ENCODE measurements at regions not wholly inside any gene's neighbourhood (a gene's known extent, or its start where the extent isn't known, plus 50 kb on each side); places are given as distances from the start of the nearest gene placed in this dataset.

DNA sequence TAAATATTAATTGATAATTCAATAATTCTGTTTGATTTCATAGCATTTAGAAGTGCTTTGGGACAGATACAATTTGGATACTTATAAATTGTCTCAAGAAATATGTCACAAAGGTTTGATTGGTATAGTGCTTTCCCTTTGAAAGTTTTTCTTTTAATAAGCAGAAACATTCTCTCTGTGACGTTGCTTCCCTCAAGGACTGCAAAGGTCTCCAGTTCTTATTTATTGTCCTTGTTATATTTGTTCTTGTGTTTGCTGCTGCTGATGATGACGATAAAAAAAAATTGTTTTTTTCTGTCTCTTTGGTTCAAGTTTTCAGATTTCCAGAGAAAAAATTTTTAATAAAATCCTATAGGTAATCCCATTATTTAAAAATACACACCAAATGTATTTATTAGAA is 176.3 kb upstream of the CLEC14A start (continued):
- TF ChIP-seq, protein P1, sequence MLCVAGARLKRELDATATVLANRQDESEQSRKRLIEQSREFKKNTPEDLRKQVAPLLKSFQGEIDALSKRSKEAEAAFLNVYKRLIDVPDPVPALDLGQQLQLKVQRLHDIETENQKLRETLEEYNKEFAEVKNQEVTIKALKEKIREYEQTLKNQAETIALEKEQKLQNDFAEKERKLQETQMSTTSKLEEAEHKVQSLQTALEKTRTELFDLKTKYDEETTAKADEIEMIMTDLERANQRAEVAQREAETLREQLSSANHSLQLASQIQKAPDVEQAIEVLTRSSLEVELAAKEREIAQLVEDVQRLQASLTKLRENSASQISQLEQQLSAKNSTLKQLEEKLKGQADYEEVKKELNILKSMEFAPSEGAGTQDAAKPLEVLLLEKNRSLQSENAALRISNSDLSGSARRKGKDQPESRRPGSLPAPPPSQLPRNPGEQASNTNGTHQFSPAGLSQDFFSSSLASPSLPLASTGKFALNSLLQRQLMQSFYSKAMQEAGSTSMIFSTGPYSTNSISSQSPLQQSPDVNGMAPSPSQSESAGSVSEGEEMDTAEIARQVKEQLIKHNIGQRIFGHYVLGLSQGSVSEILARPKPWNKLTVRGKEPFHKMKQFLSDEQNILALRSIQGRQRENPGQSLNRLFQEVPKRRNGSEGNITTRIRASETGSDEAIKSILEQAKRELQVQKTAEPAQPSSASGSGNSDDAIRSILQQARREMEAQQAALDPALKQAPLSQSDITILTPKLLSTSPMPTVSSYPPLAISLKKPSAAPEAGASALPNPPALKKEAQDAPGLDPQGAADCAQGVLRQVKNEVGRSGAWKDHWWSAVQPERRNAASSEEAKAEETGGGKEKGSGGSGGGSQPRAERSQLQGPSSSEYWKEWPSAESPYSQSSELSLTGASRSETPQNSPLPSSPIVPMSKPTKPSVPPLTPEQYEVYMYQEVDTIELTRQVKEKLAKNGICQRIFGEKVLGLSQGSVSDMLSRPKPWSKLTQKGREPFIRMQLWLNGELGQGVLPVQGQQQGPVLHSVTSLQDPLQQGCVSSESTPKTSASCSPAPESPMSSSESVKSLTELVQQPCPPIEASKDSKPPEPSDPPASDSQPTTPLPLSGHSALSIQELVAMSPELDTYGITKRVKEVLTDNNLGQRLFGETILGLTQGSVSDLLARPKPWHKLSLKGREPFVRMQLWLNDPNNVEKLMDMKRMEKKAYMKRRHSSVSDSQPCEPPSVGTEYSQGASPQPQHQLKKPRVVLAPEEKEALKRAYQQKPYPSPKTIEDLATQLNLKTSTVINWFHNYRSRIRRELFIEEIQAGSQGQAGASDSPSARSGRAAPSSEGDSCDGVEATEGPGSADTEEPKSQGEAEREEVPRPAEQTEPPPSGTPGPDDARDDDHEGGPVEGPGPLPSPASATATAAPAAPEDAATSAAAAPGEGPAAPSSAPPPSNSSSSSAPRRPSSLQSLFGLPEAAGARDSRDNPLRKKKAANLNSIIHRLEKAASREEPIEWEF (CRISPR knock-in tag; IDR thresholded peaks at IDR 0.05), result no peak
- no peak for TF ChIP-seq LCOR (CRISPR knock-in tag; IDR thresholded peaks at IDR 0.05)

- intact Hi-C loops (cut with micrococcal nuclease) (no loop called here), in situ Hi-C loops (cut with MboI) (no loop called here)
- ATAC-seq (no peak), FAIRE-seq (no peak), DNase-seq (ENCODE audit: extremely low read depth in 1 of 4, low spot score in 3 of 4) (no peak)
- no peak overlapping the region for H3K9ac ChIP-seq (ENCODE audit: insufficient read depth in 1 of 2, low read depth in 2 of 2, low read length in 2 of 2)
- H3K9me3 ChIP-seq (replicated peaks; ENCODE audit: control insufficient read depth, insufficient read depth, low read depth, low read length), result no peaks in the 10 kb centered on the region
- WGBS (ENCODE audit: insufficient coverage, low coverage, missing lambda C conversion rate), result 4% methylated on average over 2 of the region's 4 CpGs
- no peaks in the 10 kb centered on the region for H3K27me3 ChIP-seq (ENCODE audit: control insufficient read depth in 2 of 2, insufficient read depth in 2 of 2, low read length in 2 of 2)
- CTCF ChIA-PET (ENCODE audit: low intra/inter-chr PET ratio), result no interaction called here
- TF ChIP-seq ZEB2 (IDR thresholded peaks at IDR 0.05) (no peak), ZBTB1 (CRISPR knock-in tag; IDR thresholded peaks at IDR 0.05; ENCODE audit: borderline replicate concordance, low read depth) (no peak), CREBBP (IDR thresholded peaks at IDR 0.05; ENCODE audit: low read depth, low read length) (no peak), DACH1 (IDR thresholded peaks at IDR 0.05; ENCODE audit: partially characterized antibody) (no peak), SMAD2 (IDR thresholded peaks at IDR 0.05; ENCODE audit: low read depth, low read length) (no peak), ZNF589 (CRISPR knock-in tag; IDR thresholded peaks at IDR 0.05; ENCODE audit: low read depth) (no peak), MTA1 (IDR thresholded peaks at IDR 0.05; ENCODE audit: borderline replicate concordance) (no peak), PHB (CRISPR knock-in tag; IDR thresholded peaks at IDR 0.05) (no peak), HMGN3 (IDR thresholded peaks at IDR 0.05; ENCODE audit: borderline replicate concordance, extremely low read depth, insufficient read length, low read depth, low read length) (no peak), OTX1 (CRISPR knock-in tag; IDR thresholded peaks at IDR 0.05) (no peak), STAT5A (IDR thresholded peaks at IDR 0.05; ENCODE audit: borderline replicate concordance, low read length) (no peak), KAT7 (CRISPR knock-in tag; IDR thresholded peaks at IDR 0.05; ENCODE audit: borderline replicate concordance) (no peak), EHMT2 (IDR thresholded peaks at IDR 0.05) (no peak)
- TF ChIP-seq, protein P2, sequence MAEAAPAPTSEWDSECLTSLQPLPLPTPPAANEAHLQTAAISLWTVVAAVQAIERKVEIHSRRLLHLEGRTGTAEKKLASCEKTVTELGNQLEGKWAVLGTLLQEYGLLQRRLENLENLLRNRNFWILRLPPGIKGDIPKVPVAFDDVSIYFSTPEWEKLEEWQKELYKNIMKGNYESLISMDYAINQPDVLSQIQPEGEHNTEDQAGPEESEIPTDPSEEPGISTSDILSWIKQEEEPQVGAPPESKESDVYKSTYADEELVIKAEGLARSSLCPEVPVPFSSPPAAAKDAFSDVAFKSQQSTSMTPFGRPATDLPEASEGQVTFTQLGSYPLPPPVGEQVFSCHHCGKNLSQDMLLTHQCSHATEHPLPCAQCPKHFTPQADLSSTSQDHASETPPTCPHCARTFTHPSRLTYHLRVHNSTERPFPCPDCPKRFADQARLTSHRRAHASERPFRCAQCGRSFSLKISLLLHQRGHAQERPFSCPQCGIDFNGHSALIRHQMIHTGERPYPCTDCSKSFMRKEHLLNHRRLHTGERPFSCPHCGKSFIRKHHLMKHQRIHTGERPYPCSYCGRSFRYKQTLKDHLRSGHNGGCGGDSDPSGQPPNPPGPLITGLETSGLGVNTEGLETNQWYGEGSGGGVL (CRISPR knock-in tag; IDR thresholded peaks at IDR 0.05), result no peak
- no peaks in the 10 kb centered on the region for H3K4me1 ChIP-seq (replicated peaks in 1 of 2; ENCODE audit: control insufficient read depth in 2 of 2, insufficient read depth in 2 of 2, low read length in 2 of 2)
- H3K79me2 ChIP-seq (ENCODE audit: control insufficient read depth, insufficient read depth, low read length), result no peaks in the 10 kb centered on the region
- no peaks in the 10 kb centered on the region for H3K9me1 ChIP-seq (ENCODE audit: control insufficient read depth, insufficient read depth, low read length)
- no peaks in the 10 kb centered on the region for H4K20me1 ChIP-seq (replicated peaks; ENCODE audit: control insufficient read depth, insufficient read depth, low read length)
- H3K27ac ChIP-seq (ENCODE audit: extremely low read depth, low read depth, low read length), result no peak overlapping the region
- no peak overlapping the region for H3K4me3 ChIP-seq
- H2AFZ ChIP-seq (ENCODE audit: low read depth, low read length), result no peak overlapping the region
- POLR2A ChIA-PET, result no interaction called here
- H3K36me3 ChIP-seq (ENCODE audit: control insufficient read depth, insufficient read depth, low read length), result no peaks in the 10 kb centered on the region
- no TSS peak for BruUV-seq (replicated peaks)
- H3K4me2 ChIP-seq (ENCODE audit: insufficient read depth, low read length), result no peak overlapping the region
Measured at GRCh38 chr14:38431156-38431555, 175.3 kb upstream of the CLEC14A start.
